ENCODE measurements at regions not wholly inside any gene's neighbourhood (a gene's known extent, or its start where the extent isn't known, plus 50 kb on each side); places are given as distances from the start of the nearest gene placed in this dataset.
"Not testable (repeated sequence)": the region's sequence is repeated elsewhere in the genome, so short reads cannot be mapped to it uniquely, and the experiment has no call there.

GRCh38 chr1:206362994-206363393, 107.3 kb upstream of the IKBKE start:
- DNase-seq = not testable (repeated sequence)

- DNase-seq = not testable (repeated sequence)
Observed at GRCh38 chr1:206365271-206365670, 105.0 kb upstream of the IKBKE start.

- DNase-seq = not testable (repeated sequence)
Observed at GRCh38 chr1:206366131-206366530, 104.1 kb upstream of the IKBKE start.

- DNase-seq = not testable (repeated sequence)
Observed at GRCh38 chr1:206366772-206367171, 103.5 kb upstream of the IKBKE start.

GRCh38 chr1:206367955-206368622, 102.2 kb upstream of the IKBKE start:
- not testable (repeated sequence) for DNase-seq

GRCh38 chr1:206374725-206375124, 95.6 kb upstream of the IKBKE start:
- not testable (repeated sequence) for DNase-seq

GRCh38 chr1:206375552-206375951, 94.7 kb upstream of the IKBKE start:
- not testable (repeated sequence) for DNase-seq

- DNase-seq = not testable (repeated sequence)
Observed at GRCh38 chr1:206378506-206378905, 91.8 kb upstream of the IKBKE start.

- DNase-seq = not testable (repeated sequence)
Observed at GRCh38 chr1:206379245-206379644, 91.0 kb upstream of the IKBKE start.

- not testable (repeated sequence) for DNase-seq
Observed at GRCh38 chr1:206380163-206380790, 90.0 kb upstream of the IKBKE start.

GRCh38 chr1:206380791-206381610, 89.3 kb upstream of the IKBKE start:
- DNase-seq = peak; percentile 19

- DNase-seq = peak; percentile 26
Observed at GRCh38 chr1:206384029-206384807, 86.1 kb upstream of the IKBKE start.

GRCh38 chr1:206384891-206385290, 85.4 kb upstream of the IKBKE start:
- not testable (repeated sequence) for DNase-seq

- not testable (repeated sequence) for DNase-seq
Observed at GRCh38 chr1:206387631-206388030, 82.6 kb upstream of the IKBKE start.

GRCh38 chr1:206391903-206392302, 78.4 kb upstream of the IKBKE start:
- DNase-seq = not testable (repeated sequence)

- DNase-seq = not testable (repeated sequence)
Observed at GRCh38 chr1:206397501-206397900, 72.8 kb upstream of the IKBKE start.

GRCh38 chr1:206398261-206398660, 72.0 kb upstream of the IKBKE start:
- DNase-seq = not testable (repeated sequence)

- not testable (repeated sequence) for DNase-seq
Observed at GRCh38 chr1:206403612-206404307, 66.5 kb upstream of the IKBKE start.

GRCh38 chr1:206404309-206405027, 65.8 kb upstream of the IKBKE start:
- DNase-seq = not testable (repeated sequence)

GRCh38 chr1:206405282-206405681, 65.0 kb upstream of the IKBKE start:
- DNase-seq = not testable (repeated sequence)

Measured in right forelimb (tissue), 1 donor.